Activated naive CD4-positive, alpha-beta T cell treated with anti-CD3 and anti-CD28 coated beads for 36 hours (primary cell): ENCODE measurements at regions not wholly inside any gene's neighbourhood (a gene's known extent, or its start where the extent isn't known, plus 50 kb on each side); places are given as distances from the start of the nearest gene placed in this dataset.

Experiments used
- CTCF ChIA-PET: fragments of 350-600 bp; sonication (Branson Sonifier 250); formaldehyde crosslinking; loops from one replicate; lab custom pipeline; 2021; ENCODE audit warnings: antibody characterized with exemption; lab: Charles Lee
- DNase-seq: peaks from one replicate; pipeline ENCODE4 v3.0.0-alpha.2; 2020
- H3K27ac Mint-ChIP-seq: one replicate; pipeline ENCODE4 v1.8.0; 2021; ENCODE audit warnings: mild to moderate bottlenecking, mixed read lengths
- H3K27me3 Mint-ChIP-seq: one replicate; pipeline ENCODE4 v1.8.0; 2021; ENCODE audit warnings: low read depth, mixed read lengths
- H3K36me3 Mint-ChIP-seq: one replicate; pipeline ENCODE4 v1.8.0; 2021; ENCODE audit warnings: low read depth, mixed read lengths
- H3K4me1 Mint-ChIP-seq: one replicate; pipeline ENCODE4 v1.8.0; 2021; ENCODE audit warnings: low read depth, mixed read lengths
- H3K4me3 Mint-ChIP-seq: one replicate; pipeline ENCODE4 v1.8.0; 2021; ENCODE audit warnings: mild to moderate bottlenecking, moderate library complexity, mixed read lengths
- H3K9me3 Mint-ChIP-seq: one replicate; pipeline ENCODE4 v1.8.0; 2021; ENCODE audit warnings: mixed read lengths
- intact Hi-C: fragments of 100-400 bp; cut with micrococcal nuclease; formaldehyde crosslinking; loops from one replicate; pipeline ENCODE4 v1.15.1; 2023

DNA sequence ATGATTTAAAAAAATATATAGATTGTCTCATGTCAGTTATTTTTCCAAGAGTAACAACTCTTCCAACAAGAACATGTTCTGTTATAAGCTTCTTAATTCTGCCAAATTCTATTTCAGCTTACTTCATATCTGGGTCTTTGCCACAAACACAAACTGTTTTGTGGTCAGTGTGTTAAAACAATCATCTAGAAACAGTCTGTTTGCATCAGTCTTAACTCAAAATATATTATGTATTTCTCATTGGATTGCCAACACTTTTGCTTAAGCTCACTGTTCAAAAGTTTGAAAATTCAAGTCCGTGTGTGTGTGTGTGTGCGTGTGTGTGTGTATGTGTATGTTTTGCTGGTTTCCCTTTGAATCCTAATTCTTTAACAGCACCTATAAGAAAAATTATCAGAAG is 752.3 kb upstream of the NDST4 start:
- intact Hi-C loops, result no loop called here
- no peak overlapping the region for H3K27ac Mint-ChIP-seq
- CTCF ChIA-PET, result no interaction called here
- DNase-seq, result no peak
- peaks cover 4% of the 10 kb centered on the region for H3K9me3 Mint-ChIP-seq
- H3K36me3 Mint-ChIP-seq, result no peaks in the 10 kb centered on the region
- H3K4me1 Mint-ChIP-seq, result no peaks in the 10 kb centered on the region
- H3K4me3 Mint-ChIP-seq, result no peak overlapping the region
- no peaks in the 10 kb centered on the region for H3K27me3 Mint-ChIP-seq

DNA sequence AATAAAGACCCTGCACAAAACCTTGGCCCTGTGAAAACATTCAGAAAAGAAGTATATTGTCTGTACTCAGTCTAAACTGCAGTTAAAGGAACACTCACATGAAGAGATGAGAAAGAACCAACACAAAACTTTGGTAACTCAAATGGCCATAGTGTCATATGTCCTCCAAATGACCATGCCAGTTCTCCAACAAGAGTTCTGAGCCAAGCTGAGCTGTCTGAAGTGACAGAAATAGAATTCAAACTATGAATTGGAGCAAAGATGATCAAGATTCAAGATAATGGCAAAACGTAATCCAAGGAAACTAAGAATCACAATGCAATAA is 739.3 kb upstream of the NDST4 start:
- no peak overlapping the region for H3K27ac Mint-ChIP-seq
- DNase-seq, result no peak
- H3K27me3 Mint-ChIP-seq, result no peaks in the 10 kb centered on the region
- no peaks in the 10 kb centered on the region for H3K36me3 Mint-ChIP-seq
- intact Hi-C loops, result loop anchor here (1.0 kb wide), 1 partner anchor 762 kb away; no protein-coding TSS in a partner anchor
- no peak overlapping the region for H3K4me3 Mint-ChIP-seq
- CTCF ChIA-PET, result interaction anchor here (1.0 kb wide), 1 partner anchor 9 kb away, joined by 4 read pairs; no protein-coding TSS in a partner anchor
- no peaks in the 10 kb centered on the region for H3K4me1 Mint-ChIP-seq
- no peaks in the 10 kb centered on the region for H3K9me3 Mint-ChIP-seq

DNA sequence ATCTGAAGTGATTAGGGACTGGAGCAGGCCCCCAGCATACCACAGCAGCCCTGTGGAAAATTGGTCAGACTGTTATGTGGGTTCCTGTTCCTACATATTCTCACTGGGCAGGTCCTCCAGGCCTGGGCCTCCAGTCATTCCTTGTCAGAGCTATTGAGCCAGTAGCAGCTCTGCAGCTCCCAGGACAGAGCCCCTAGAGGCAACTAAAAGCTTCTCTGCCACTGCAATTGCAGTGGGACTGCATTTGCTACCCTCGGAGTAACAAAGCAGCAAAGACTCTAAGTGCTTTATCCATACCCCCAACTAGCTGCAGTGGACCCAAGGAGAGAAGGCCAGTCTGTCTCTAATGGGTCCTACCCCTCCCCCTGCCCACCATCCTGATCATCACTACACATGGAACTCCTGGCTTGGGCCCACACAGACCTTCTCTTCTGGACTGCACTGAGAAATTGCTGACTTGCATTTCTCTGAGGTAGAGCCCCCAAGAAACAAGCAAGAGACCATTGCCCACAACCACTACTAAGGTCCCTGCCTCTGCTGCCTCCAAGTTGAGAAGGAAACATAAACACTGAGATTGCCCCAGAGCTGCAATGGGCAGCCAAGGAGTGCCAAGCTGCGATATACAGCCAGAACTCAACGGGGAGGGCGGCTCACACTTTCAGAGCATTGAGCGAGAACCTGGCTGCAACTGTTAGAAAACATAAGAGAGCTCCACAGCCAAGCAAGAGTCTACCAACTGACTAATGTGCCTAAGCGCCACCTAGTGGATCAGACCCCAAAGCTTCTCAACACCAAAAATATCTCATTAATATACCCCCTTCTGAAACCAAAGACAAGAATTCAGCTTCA is 738.7 kb upstream of the NDST4 start:
- Mint-ChIP-seq H3K4me3 (no peak overlapping the region), H3K27ac (no peak overlapping the region), H3K9me3 (no peaks in the 10 kb centered on the region), H3K36me3 (no peaks in the 10 kb centered on the region), H3K27me3 (no peaks in the 10 kb centered on the region), H3K4me1 (no peaks in the 10 kb centered on the region)
- intact Hi-C loops, result loop anchor here (1.0 kb wide), 1 partner anchor 762 kb away; no protein-coding TSS in a partner anchor
- CTCF ChIA-PET, result interaction anchor here (1.0 kb wide), 1 partner anchor 8 kb away, joined by 4 read pairs; no protein-coding TSS in a partner anchor
- peak; percentile 24 for DNase-seq

DNA sequence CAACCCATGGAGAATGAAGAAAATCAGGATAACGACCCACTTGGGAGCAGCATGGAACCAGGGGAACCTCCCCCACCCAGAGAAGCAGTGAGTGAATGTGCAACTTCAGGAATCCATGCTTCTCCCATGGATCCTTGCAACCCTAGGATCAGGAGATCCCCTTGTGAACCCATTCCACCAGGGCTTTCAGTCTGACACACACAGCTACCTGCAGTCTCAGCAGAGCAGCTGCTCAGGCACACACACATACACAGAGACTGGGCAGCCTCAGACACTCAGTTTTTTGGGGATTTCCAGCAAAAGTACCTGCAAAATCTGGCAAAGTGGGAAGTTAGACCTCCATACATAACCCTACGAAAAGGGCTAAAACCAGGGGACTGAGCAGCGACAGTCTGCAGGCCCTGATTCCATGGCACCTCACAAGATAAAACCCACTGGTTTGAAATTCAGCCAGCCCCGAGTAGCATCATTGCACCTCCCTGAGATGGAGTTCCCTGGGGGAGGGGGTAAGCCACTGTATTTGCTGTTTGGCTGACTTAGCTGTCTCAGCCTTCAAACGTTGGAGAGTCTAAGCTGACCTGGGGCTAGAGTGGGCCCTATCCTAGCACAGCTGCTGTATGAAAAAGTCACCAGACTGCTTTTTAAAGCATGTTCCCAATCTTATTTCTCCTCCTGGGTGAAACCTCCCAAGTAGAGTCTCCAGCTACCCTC is 737.5 kb upstream of the NDST4 start:
- intact Hi-C loops, result no loop called here
- H3K4me3 Mint-ChIP-seq, result no peak overlapping the region
- no peaks in the 10 kb centered on the region for H3K36me3 Mint-ChIP-seq
- CTCF ChIA-PET, result no interaction called here
- DNase-seq, result no peak
- no peaks in the 10 kb centered on the region for H3K9me3 Mint-ChIP-seq
- no peak overlapping the region for H3K27ac Mint-ChIP-seq
- no peaks in the 10 kb centered on the region for H3K27me3 Mint-ChIP-seq
- no peaks in the 10 kb centered on the region for H3K4me1 Mint-ChIP-seq

DNA sequence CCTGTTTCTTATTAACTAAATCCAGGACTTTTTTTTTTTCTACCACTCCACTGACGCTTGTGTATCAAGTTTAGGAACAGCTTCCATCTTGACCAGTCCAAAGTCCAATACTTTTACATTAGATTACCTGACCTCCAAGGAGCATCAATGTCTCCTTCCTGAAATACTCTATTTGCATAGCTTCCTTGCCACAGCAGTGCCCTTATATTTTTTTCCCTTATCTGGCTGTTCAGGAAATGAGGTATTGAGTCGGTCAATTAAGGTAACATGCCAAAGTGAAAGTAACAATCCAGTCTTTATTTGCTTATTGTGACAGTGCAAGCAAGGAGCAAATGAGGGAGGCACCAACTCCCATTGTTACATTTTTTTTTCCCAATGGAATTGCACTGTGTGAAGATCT is 730.8 kb upstream of the NDST4 start:
- CTCF ChIA-PET, result interaction anchor here (0.6 kb wide), 2 partner anchors 9 to 757 kb away, joined by 4 read pairs; no protein-coding TSS in a partner anchor
- no peak for DNase-seq
- Mint-ChIP-seq H3K36me3 (no peaks in the 10 kb centered on the region), H3K27me3 (no peaks in the 10 kb centered on the region), H3K27ac (no peak overlapping the region), H3K9me3 (peaks cover 4% of the 10 kb centered on the region), H3K4me3 (no peak overlapping the region), H3K4me1 (no peaks in the 10 kb centered on the region)
- intact Hi-C loops, result no loop called here

DNA sequence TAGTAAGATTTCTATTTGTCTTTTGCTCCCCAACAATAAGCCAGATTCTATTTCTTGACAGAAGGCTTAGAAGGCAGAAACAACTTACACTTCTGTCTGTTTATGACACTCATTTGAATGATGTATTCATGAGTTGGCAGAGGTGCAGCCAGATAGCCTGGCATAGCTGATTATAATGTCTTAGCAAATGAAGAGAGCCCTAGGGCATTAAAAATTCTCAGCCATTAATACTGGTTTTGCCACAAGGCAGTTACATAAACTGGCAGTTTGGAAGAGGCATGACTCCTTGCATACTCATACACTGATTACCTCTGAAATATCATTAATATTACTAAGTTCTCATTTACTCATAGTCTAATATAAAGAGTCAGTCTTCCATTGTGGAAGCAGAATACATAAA is 728.5 kb upstream of the NDST4 start:
- intact Hi-C loops, result no loop called here
- no peaks in the 10 kb centered on the region for H3K4me1 Mint-ChIP-seq
- H3K27ac Mint-ChIP-seq, result no peak overlapping the region
- CTCF ChIA-PET, result no interaction called here
- no peaks in the 10 kb centered on the region for H3K27me3 Mint-ChIP-seq
- H3K9me3 Mint-ChIP-seq, result peaks cover 16% of the 10 kb centered on the region
- no peaks in the 10 kb centered on the region for H3K36me3 Mint-ChIP-seq
- no peak overlapping the region for H3K4me3 Mint-ChIP-seq
- DNase-seq, result no peak

DNA sequence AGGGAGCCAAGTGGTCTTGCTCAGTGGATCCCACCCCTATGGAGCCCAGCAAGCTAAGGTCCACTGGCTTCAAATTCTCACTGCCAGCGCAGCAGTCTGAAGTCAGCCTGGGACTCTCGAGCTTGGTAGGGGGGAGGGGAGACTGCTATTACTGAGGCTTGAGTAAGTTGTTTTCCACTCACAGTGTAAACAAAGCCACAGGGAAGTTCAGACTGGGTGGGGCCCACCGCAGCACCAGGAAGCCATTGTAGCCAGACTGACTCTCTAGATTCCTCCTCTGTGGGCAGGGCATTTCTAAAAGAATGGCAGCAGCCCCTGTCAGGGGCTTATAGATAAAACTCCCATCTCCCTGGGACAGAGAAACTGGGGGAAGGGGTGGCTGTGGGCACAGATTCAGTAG is 721.0 kb upstream of the NDST4 start:
- Mint-ChIP-seq H3K27me3 (no peaks in the 10 kb centered on the region), H3K4me1 (no peaks in the 10 kb centered on the region), H3K27ac (no peak overlapping the region), H3K9me3 (peaks cover 28% of the 10 kb centered on the region), H3K4me3 (no peak overlapping the region), H3K36me3 (no peaks in the 10 kb centered on the region)
- CTCF ChIA-PET, result no interaction called here
- intact Hi-C loops, result no loop called here
- DNase-seq, result no peak

DNA sequence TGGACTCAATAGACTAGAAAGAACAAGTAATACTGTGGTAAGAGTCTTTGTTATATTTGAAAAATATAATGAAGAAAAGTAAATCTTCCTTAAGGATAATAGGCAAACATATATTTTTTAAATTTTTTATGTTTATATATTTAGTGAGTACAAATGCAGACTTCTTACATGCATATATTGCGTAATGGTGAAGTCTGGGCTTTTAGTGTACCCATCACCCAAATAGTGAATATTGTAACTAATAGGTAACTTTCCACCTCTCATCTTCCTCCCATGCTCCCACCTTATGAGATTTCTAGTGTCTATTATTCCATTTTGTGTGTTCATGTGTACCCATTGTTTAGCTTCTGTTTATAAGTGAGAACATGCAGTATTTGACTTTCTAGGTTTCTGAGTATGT is 711.2 kb upstream of the NDST4 start:
- Mint-ChIP-seq H3K27me3 (no peaks in the 10 kb centered on the region), H3K36me3 (no peaks in the 10 kb centered on the region), H3K4me1 (no peaks in the 10 kb centered on the region), H3K4me3 (no peak overlapping the region), H3K9me3 (peaks cover 6% of the 10 kb centered on the region), H3K27ac (no peak overlapping the region)
- intact Hi-C loops, result no loop called here
- CTCF ChIA-PET, result no interaction called here
- DNase-seq, result no peak

DNA sequence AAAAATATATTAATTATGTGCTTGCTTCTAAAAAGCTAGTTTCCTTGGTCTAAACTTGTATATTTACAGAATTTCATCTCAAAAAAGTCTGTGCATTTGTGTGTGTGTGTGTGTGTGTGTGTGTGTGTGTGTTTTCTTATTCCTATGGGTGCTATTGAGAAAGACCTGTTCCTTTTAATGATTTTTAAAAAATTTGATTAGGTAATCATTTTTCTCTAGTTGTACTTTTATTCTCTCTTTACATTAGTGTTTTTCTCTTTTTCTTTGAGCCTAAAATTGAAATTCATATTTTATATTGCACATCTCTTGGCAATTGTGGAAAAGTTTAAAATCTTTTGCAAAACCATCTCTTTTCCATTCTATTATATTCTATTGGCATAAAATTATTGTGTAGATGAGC is 690.4 kb upstream of the NDST4 start:
- no peak overlapping the region for H3K27ac Mint-ChIP-seq
- no peak overlapping the region for H3K4me3 Mint-ChIP-seq
- H3K36me3 Mint-ChIP-seq, result no peaks in the 10 kb centered on the region
- no peaks in the 10 kb centered on the region for H3K4me1 Mint-ChIP-seq
- no peaks in the 10 kb centered on the region for H3K27me3 Mint-ChIP-seq
- DNase-seq, result no peak
- CTCF ChIA-PET, result no interaction called here
- intact Hi-C loops, result no loop called here
- no peaks in the 10 kb centered on the region for H3K9me3 Mint-ChIP-seq

DNA sequence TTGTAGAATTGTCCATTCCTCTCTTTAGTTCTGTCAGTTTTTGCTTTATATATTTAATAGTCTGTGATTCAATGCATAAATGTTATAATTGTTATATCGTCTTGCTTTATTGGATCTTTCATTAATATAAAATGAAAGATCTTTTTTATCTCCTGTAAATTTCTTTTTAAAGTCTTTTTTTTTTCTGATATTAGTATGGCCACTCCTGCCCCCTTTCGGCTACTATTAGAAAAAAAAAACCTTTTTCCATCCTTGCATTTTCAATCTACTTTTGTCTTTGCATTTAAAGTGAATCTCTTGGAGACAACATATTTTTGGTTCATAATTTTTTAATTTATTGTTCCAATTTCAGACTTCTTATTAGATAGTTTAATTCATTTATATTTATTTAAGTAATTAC is 677.4 kb upstream of the NDST4 start:
- CTCF ChIA-PET, result no interaction called here
- Mint-ChIP-seq H3K4me1 (no peaks in the 10 kb centered on the region), H3K9me3 (no peaks in the 10 kb centered on the region), H3K4me3 (no peak overlapping the region), H3K27ac (no peak overlapping the region), H3K27me3 (no peaks in the 10 kb centered on the region), H3K36me3 (no peaks in the 10 kb centered on the region)
- DNase-seq, result no peak
- intact Hi-C loops, result no loop called here

DNA sequence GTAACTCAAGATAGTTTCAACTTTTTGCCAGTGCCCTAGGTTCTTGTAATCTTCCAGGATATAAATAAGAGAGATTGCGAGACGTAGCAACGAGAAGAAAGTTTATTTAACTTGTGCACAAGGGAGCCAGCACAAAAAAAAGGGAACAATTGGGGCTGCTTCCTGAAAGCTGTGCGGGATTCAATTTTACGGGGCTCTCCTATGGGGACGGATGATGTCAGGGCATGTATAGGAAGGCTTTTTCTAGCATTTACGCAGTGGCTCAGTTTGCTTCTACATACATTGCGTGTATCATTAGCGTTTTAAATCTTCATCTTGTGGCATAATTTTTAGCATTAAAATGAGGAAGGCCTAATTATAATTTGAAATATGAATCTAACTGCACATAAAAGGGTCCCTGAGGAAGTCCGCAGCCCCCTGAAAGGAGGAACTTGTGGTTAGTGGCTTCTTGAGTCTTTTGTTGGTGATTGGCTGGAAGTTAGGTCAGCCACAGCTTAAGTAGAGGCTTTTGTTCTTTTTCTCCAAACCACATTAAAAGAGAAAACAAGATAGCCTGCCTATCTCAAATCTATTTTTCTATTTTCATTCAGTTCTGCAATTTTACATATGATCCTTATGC is 668.2 kb upstream of the NDST4 start:
- Mint-ChIP-seq H3K36me3 (no peaks in the 10 kb centered on the region), H3K27me3 (no peaks in the 10 kb centered on the region), H3K4me3 (no peak overlapping the region), H3K27ac (no peak overlapping the region), H3K4me1 (no peaks in the 10 kb centered on the region), H3K9me3 (no peaks in the 10 kb centered on the region)
- intact Hi-C loops, result no loop called here
- CTCF ChIA-PET, result interaction anchor here (0.5 kb wide), 1 partner anchor 151 kb away, joined by 5 read pairs; no protein-coding TSS in a partner anchor
- DNase-seq, result no peak

DNA sequence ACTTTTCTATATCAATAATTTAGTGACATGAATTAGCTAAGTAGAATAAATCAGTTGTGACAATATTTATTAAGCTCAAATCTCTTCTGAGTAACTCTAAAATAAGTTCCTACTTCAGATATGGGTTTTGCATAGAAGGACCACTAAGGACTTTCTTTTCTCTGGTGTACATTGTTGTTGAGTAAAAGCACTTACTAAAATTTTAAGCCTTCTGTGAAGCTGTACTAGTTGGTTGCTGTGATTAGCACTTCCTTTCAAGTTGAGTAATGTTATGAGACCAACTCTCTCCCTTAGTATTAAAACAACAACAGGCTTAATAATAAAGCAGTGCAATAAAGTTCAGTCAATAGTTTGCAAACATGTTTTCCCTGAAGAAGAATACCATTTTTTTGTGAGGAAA is 667.4 kb upstream of the NDST4 start:
- H3K27ac Mint-ChIP-seq, result no peak overlapping the region
- H3K4me3 Mint-ChIP-seq, result no peak overlapping the region
- CTCF ChIA-PET, result no interaction called here
- no peaks in the 10 kb centered on the region for H3K27me3 Mint-ChIP-seq
- intact Hi-C loops, result no loop called here
- H3K36me3 Mint-ChIP-seq, result no peaks in the 10 kb centered on the region
- no peak for DNase-seq
- H3K9me3 Mint-ChIP-seq, result no peaks in the 10 kb centered on the region
- H3K4me1 Mint-ChIP-seq, result no peaks in the 10 kb centered on the region
